HCT116 (cell line): ENCODE measurements at regions not wholly inside any gene's neighbourhood (a gene's known extent, or its start where the extent isn't known, plus 50 kb on each side); places are given as distances from the start of the nearest gene placed in this dataset.

ENCODE experiments used
- ATAC-seq: fragments of 200-7000 bp; cut with Tn5 transposase; 2 replicates; pipeline ENCODE4 v1.9.1; 2020; ENCODE audit warnings: mild to moderate bottlenecking, moderate library complexity
- BruUV-seq: library from RNA; stranded (reverse); fragments of 400-500 nt; replicated peaks from 2 replicates; lab custom pipeline; 2021; lab: Mats Ljungman, UMichigan
- CTCF ChIA-PET: fragments of 300-600 bp; sonication (Branson Sonifier 250); formaldehyde crosslinking; loops from one replicate; lab custom pipeline; 2021; ENCODE audit warnings: antibody characterized with exemption; lab: Charles Lee
- POLR2A ChIA-PET: fragments of 300-600, 350-600 bp; sonication (Branson Sonifier 250); formaldehyde crosslinking; loops from one replicate; lab custom pipeline; 2021; ENCODE audit warnings: antibody characterized with exemption; lab: Charles Lee
- RAD21 ChIA-PET, 2 experiments: fragments of 300-600 bp; sonication (Branson Sonifier 250); formaldehyde crosslinking; loops; one replicate each; lab custom pipeline; 2023; ENCODE audit warnings: low total read pairs in 2 of 2; ENCODE audit not compliant: uncharacterized antibody in 2 of 2, unreplicated experiment in 2 of 2, low non-redundant PET in 1 of 2; lab: Charles Lee
- DNase-seq: peaks from one replicate; pipeline ENCODE4 v3.0.0-alpha.2; 2010; ENCODE audit warnings: low read depth, low spot score
- H2AFZ ChIP-seq: fragments of 200-600 bp; shearing (Covaris generic), sonication (generic); 2 replicates; pipeline ENCODE4 v1.6.1; 2017; ENCODE audit warnings: low read depth, mixed run types, mixed read lengths, antibody characterized with exemption, low read length; ENCODE audit not compliant: poor library complexity, severe bottlenecking
- H3K27ac ChIP-seq: 2 replicates; pipeline ENCODE4 v1.5.1; 2012; ENCODE audit warnings: low read depth, low read length
- H3K27me3 ChIP-seq: fragments of 200-600 bp; sonication (generic); 2 replicates; pipeline ENCODE4 v1.6.1; 2016; ENCODE audit warnings: mixed run types, low read length, mixed read lengths; ENCODE audit not compliant: insufficient read depth
- H3K36me3 ChIP-seq, 2 experiments: fragments of 200-500 bp in 1 of 2; fragments of 200-600 bp in 1 of 2; sonication (Bioruptor generic) in 1 of 2; sonication (generic) in 1 of 2; 2 replicates each; pipeline versions ENCODE4 v1.5.1 to v1.6.1; 2014 to 2016; ENCODE audit warnings: low read length in 2 of 2, inconsistent platforms in 1 of 2, mixed read lengths in 1 of 2, mixed run types in 1 of 2; ENCODE audit not compliant: insufficient read depth in 2 of 2, control insufficient read depth in 1 of 2
- H3K4me1 ChIP-seq, 2 experiments: fragments of 200-600 bp in 1 of 2; sonication (generic) in 1 of 2; 2 replicates each; pipeline versions ENCODE4 v1.5.1 to v1.6.1; 2012 to 2017; ENCODE audit warnings: low read length in 2 of 2, inconsistent platforms in 1 of 2, mild to moderate bottlenecking in 1 of 2, mixed read lengths in 1 of 2, mixed run types in 1 of 2, moderate library complexity in 1 of 2; ENCODE audit not compliant: insufficient read depth in 2 of 2, control insufficient read depth in 1 of 2
- H3K4me2 ChIP-seq: fragments of 200-600 bp; sonication (generic); 2 replicates; pipeline ENCODE4 v1.6.1; 2017; ENCODE audit warnings: mixed run types, low read length, mixed read lengths
- H3K4me3 ChIP-seq, 2 experiments: fragments of 200-600 bp in 1 of 2; sonication (generic) in 1 of 2; replicated peaks in 1 of 2; 2 replicates each; pipeline ENCODE4 v1.5.1; 2011 to 2016; ENCODE audit warnings: low read length in 2 of 2, control low read depth in 1 of 2, low read depth in 1 of 2, mild to moderate bottlenecking in 1 of 2, mixed read lengths in 1 of 2, mixed run types in 1 of 2
- H3K79me2 ChIP-seq: fragments of 200-600 bp; sonication (generic); 2 replicates; pipeline ENCODE4 v1.6.1; 2017; ENCODE audit warnings: mild to moderate bottlenecking, mixed run types, low read length, moderate library complexity, mixed read lengths; ENCODE audit not compliant: insufficient read depth
- H3K9ac ChIP-seq: fragments of 200-600 bp; sonication (generic); 2 replicates; pipeline ENCODE4 v1.6.1; 2016; ENCODE audit warnings: low read length, mixed read lengths
- H3K9me2 ChIP-seq: fragments of 200-600 bp; sonication (generic), shearing (Covaris generic); 2 replicates; pipeline ENCODE4 v1.6.1; 2017; ENCODE audit warnings: mixed run types, mild to moderate bottlenecking, moderate library complexity; ENCODE audit not compliant: insufficient read depth
- H3K9me3 ChIP-seq, 2 experiments: fragments of 200-500 bp in 1 of 2; fragments of 200-600 bp in 1 of 2; sonication (Bioruptor generic) in 1 of 2; sonication (generic) in 1 of 2; 2 replicates each; pipeline ENCODE4 v1.6.1; 2014 to 2017; ENCODE audit warnings: low read length in 2 of 2, mixed read lengths in 2 of 2, inconsistent platforms in 1 of 2, low read depth in 1 of 2, mild to moderate bottlenecking in 1 of 2, mixed run types in 1 of 2, moderate library complexity in 1 of 2; ENCODE audit not compliant: control insufficient read depth in 1 of 2, insufficient read depth in 1 of 2
- H4K20me1 ChIP-seq: fragments of 200-600 bp; sonication (generic), shearing (Covaris generic); 2 replicates; pipeline ENCODE4 v1.6.1; 2017; ENCODE audit warnings: mixed run types, mild to moderate bottlenecking, moderate library complexity; ENCODE audit not compliant: insufficient read depth
- CEBPB ChIP-seq: IDR thresholded peaks from 2 replicates; pipeline ENCODE4 v1.6.1; 2012; ENCODE audit warnings: low read depth
- CTCF ChIP-seq, 3 experiments: fragments of 200-600 bp in 1 of 3; sonication (generic) in 1 of 3; IDR thresholded peaks in 2 of 3; conservative IDR thresholded peaks in 1 of 3; 2 replicates each; pipeline ENCODE4 v1.5.1; 2012 to 2017; ENCODE audit warnings: low read depth in 2 of 3, low read length in 2 of 3, antibody characterized with exemption in 1 of 3, borderline replicate concordance in 1 of 3, control low read depth in 1 of 3, mild to moderate bottlenecking in 1 of 3, mixed read lengths in 1 of 3, mixed run types in 1 of 3, moderate library complexity in 1 of 3; ENCODE audit not compliant: insufficient read depth in 1 of 3
- FOSL1 ChIP-seq: IDR thresholded peaks from 2 replicates; pipeline ENCODE4 v1.6.1; 2012; ENCODE audit warnings: low read depth
- POLR2A ChIP-seq: IDR thresholded peaks from 2 replicates; pipeline ENCODE4 v1.7.0; 2011; ENCODE audit warnings: borderline replicate concordance; ENCODE audit not compliant: insufficient read depth, insufficient read length; ENCODE audit errors: extremely low read depth
- POLR2AphosphoS5 ChIP-seq: IDR thresholded peaks from 2 replicates; pipeline ENCODE4 v1.6.1; 2011; ENCODE audit warnings: mild to moderate bottlenecking, low read depth, low read length, moderate library complexity
- SP1 ChIP-seq: IDR thresholded peaks from 2 replicates; pipeline ENCODE4 v1.6.1; 2012; ENCODE audit warnings: low read depth
- SRF ChIP-seq: IDR thresholded peaks from 2 replicates; pipeline ENCODE4 v1.6.1; 2012; ENCODE audit warnings: low read depth
- TCF7L2 ChIP-seq: IDR thresholded peaks from 2 replicates; pipeline ENCODE4 v1.7.0; 2011; ENCODE audit warnings: borderline replicate concordance, inconsistent platforms; ENCODE audit not compliant: insufficient read depth, insufficient read length; ENCODE audit errors: extremely low read depth
- YY1 ChIP-seq: IDR thresholded peaks from 2 replicates; pipeline ENCODE4 v1.6.1; 2011; ENCODE audit warnings: low read length, low read depth, moderate library complexity, mild to moderate bottlenecking; ENCODE audit not compliant: insufficient replicate concordance; ENCODE audit errors: extremely low read depth
- ZBTB33 ChIP-seq: IDR thresholded peaks from 2 replicates; pipeline ENCODE4 v1.6.1; 2011; ENCODE audit warnings: mild to moderate bottlenecking, low read length, moderate library complexity; ENCODE audit not compliant: insufficient replicate concordance; ENCODE audit errors: extremely low read depth
- ZNF274 ChIP-seq: fragments of 200-500 bp; sonication (Bioruptor generic); IDR thresholded peaks from 2 replicates; pipeline ENCODE4 v1.6.1; 2014; ENCODE audit warnings: mild to moderate bottlenecking, low read depth, low read length, inconsistent platforms
- intact Hi-C: fragments of 100-400 bp; cut with micrococcal nuclease; formaldehyde crosslinking; loops from 2 replicates; pipeline ENCODE4 v1.10.0; 2022

GRCh38 chr20:60662307-60662706, 589.8 kb upstream of the CDH4 start:
- H3K4me1 ChIP-seq, result no peaks in the 10 kb centered on the region
- ChIA-PET RAD21 (no interaction called here), POLR2A (no interaction called here), CTCF (no interaction called here)
- ATAC-seq (no peak), DNase-seq (no peak)
- H3K27ac ChIP-seq, result no peak overlapping the region
- H3K9me2 ChIP-seq, result no peaks in the 10 kb centered on the region
- H2AFZ ChIP-seq, result no peak overlapping the region
- no peak overlapping the region for H3K4me2 ChIP-seq
- intact Hi-C loops, result no loop called here
- no peaks in the 10 kb centered on the region for H3K27me3 ChIP-seq
- H3K4me3 ChIP-seq, result no peak overlapping the region
- no peaks in the 10 kb centered on the region for H3K36me3 ChIP-seq
- TF ChIP-seq YY1 (no peak), SP1 (no peak), POLR2AphosphoS5 (no peak), FOSL1 (no peak), TCF7L2 (no peak), ZNF274 (no peak), CTCF (IDR thresholded peaks at IDR 0.05 in 2 of 3, conservative IDR thresholded peaks at IDR 0.05 in 1 of 3; ENCODE audit: borderline replicate concordance in 1 of 3, insufficient read depth in 1 of 3, low read depth in 2 of 3, low read length in 2 of 3) (no peak), ZBTB33 (no peak), SRF (no peak), POLR2A (no peak), CEBPB (no peak)
- H3K9ac ChIP-seq, result no peak overlapping the region
- H3K79me2 ChIP-seq, result no peaks in the 10 kb centered on the region
- BruUV-seq, result no TSS peak
- H4K20me1 ChIP-seq, result no peaks in the 10 kb centered on the region
- peaks cover 12 to 17% of the 10 kb centered on the region in 2 experiments; a peak in 2 of 4 replicates for H3K9me3 ChIP-seq
